HG02763 (cell line): ENCODE measurements at regions not wholly inside any gene's neighbourhood (a gene's known extent, or its start where the extent isn't known, plus 50 kb on each side); places are given as distances from the start of the nearest gene placed in this dataset.
"Not testable (repeated sequence)": the region's sequence is repeated elsewhere in the genome, so short reads cannot be mapped to it uniquely, and the experiment has no call there.

ENCODE experiments used
- ATAC-seq: cut with Tn5 transposase; IDR thresholded peaks from one replicate; pipeline ENCODE4 v1.9.1; 2021; ENCODE audit warnings: mild to moderate bottlenecking, moderate library complexity; ENCODE audit not compliant: unreplicated experiment

GRCh38 chr2:142395291-142395690 is 264.5 kb upstream of the LRP1B start:
- no peak for ATAC-seq

GRCh38 chr2:142380372-142380771 is 249.6 kb upstream of the LRP1B start:
- no peak for ATAC-seq

GRCh38 chr2:142362069-142362468 is 231.3 kb upstream of the LRP1B start:
- not testable (repeated sequence) for ATAC-seq

- ATAC-seq, result no peak
These were observed 216.9 kb upstream of the LRP1B start for GRCh38 chr2:142347751-142348150.

GRCh38 chr2:142339261-142339660 is 208.4 kb upstream of the LRP1B start:
- no peak for ATAC-seq

- ATAC-seq, result no peak
These were observed 201.4 kb upstream of the LRP1B start for GRCh38 chr2:142332196-142332595.

GRCh38 chr2:142330458-142330857 is 199.6 kb upstream of the LRP1B start:
- ATAC-seq, result no peak

- no peak for ATAC-seq
These were observed 195.1 kb upstream of the LRP1B start for GRCh38 chr2:142325870-142326269.

- ATAC-seq, result no peak
These were observed 192.4 kb upstream of the LRP1B start for GRCh38 chr2:142323206-142323605.

GRCh38 chr2:142321706-142322280 is 191.0 kb upstream of the LRP1B start:
- no peak for ATAC-seq

- ATAC-seq, result no peak
These were observed 189.3 kb upstream of the LRP1B start for GRCh38 chr2:142320067-142320466.

- no peak for ATAC-seq
These were observed 185.2 kb upstream of the LRP1B start for GRCh38 chr2:142316049-142316448.

GRCh38 chr2:142315346-142315745 is 184.5 kb upstream of the LRP1B start:
- ATAC-seq, result no peak

- ATAC-seq, result no peak
These were observed 183.3 kb upstream of the LRP1B start for GRCh38 chr2:142314164-142314563.

GRCh38 chr2:142310530-142310929 is 179.7 kb upstream of the LRP1B start:
- ATAC-seq, result no peak

- ATAC-seq, result no peak
These were observed 177.9 kb upstream of the LRP1B start for GRCh38 chr2:142308744-142309143.

GRCh38 chr2:142307616-142308115 is 176.8 kb upstream of the LRP1B start:
- ATAC-seq, result no peak

GRCh38 chr2:142307086-142307485 is 176.3 kb upstream of the LRP1B start:
- no peak for ATAC-seq

GRCh38 chr2:142306131-142306530 is 175.3 kb upstream of the LRP1B start:
- ATAC-seq, result no peak

GRCh38 chr2:142300517-142300916 is 169.7 kb upstream of the LRP1B start:
- no peak for ATAC-seq

GRCh38 chr2:142299021-142299420 is 168.2 kb upstream of the LRP1B start:
- ATAC-seq, result no peak

- no peak for ATAC-seq
These were observed 163.4 kb upstream of the LRP1B start for GRCh38 chr2:142294225-142294624.

- ATAC-seq, result no peak
These were observed 161.2 kb upstream of the LRP1B start for GRCh38 chr2:142291969-142292368.
